Nephron (organoid): ENCODE measurements at regions not wholly inside any gene's neighbourhood (a gene's known extent, or its start where the extent isn't known, plus 50 kb on each side); places are given as distances from the start of the nearest gene placed in this dataset.

Experiments used
- H3K27ac Mint-ChIP-seq, 3 experiments: 2 replicates each; pipeline ENCODE4 v1.8.0; 2020; ENCODE audit warnings: mixed read lengths in 3 of 3, mild to moderate bottlenecking in 2 of 3, moderate library complexity in 1 of 3
- H3K27me3 Mint-ChIP-seq: 2 replicates; pipeline ENCODE4 v1.8.0; 2021; ENCODE audit warnings: low read depth, mild to moderate bottlenecking, moderate library complexity, mixed read lengths
- H3K36me3 Mint-ChIP-seq: 2 replicates; pipeline ENCODE4 v1.8.0; 2020; ENCODE audit warnings: low read depth, mixed read lengths
- H3K4me1 Mint-ChIP-seq: 2 replicates; pipeline ENCODE4 v1.8.0; 2020; ENCODE audit warnings: mixed read lengths
- H3K4me3 Mint-ChIP-seq, 3 experiments: 2 replicates each; pipeline ENCODE4 v1.8.0; 2020; ENCODE audit warnings: mild to moderate bottlenecking in 3 of 3, mixed read lengths in 3 of 3, moderate library complexity in 2 of 3
- H3K9me3 Mint-ChIP-seq: 2 replicates; pipeline ENCODE4 v1.8.0; 2020; ENCODE audit warnings: mixed read lengths
- TF ChIP-seq, protein P1 (sequence below), 3 experiments: fragments of 200-600 bp; sonication (generic); IDR thresholded peaks; one replicate each; pipeline ENCODE4 v1.5.0; 2021; ENCODE audit warnings: antibody characterized with exemption in 3 of 3; ENCODE audit not compliant: unreplicated experiment in 3 of 3

DNA sequence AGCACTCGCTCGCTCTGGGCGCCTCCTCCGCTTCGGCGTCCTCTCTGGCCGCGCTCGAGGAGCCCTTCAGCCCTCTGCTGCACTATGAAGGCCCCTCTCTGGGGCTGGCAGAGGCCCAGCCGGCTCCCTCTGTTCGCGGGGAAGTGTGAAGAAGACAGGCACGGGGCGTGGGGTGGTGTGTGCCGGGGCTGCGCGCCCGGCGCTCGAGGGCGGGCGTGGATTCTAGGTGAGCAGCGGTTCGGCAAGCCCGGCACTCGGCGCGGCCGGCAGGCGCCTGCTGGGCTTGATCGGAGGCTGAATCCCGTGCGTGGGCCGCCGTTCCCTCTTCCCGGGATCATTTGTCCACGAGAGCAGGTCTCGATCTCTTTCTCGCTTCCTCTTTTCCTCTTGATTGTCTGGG is 153.0 kb downstream of the SLC35B3 start:
- no peaks in the 10 kb centered on the region for H3K36me3 Mint-ChIP-seq
- H3K27ac Mint-ChIP-seq, result no peak overlapping the region
- H3K4me3 Mint-ChIP-seq, result no peak overlapping the region
- H3K9me3 Mint-ChIP-seq, result no peaks in the 10 kb centered on the region
- H3K27me3 Mint-ChIP-seq, result no peaks in the 10 kb centered on the region
- no peaks in the 10 kb centered on the region for H3K4me1 Mint-ChIP-seq
- TF ChIP-seq, protein P1, sequence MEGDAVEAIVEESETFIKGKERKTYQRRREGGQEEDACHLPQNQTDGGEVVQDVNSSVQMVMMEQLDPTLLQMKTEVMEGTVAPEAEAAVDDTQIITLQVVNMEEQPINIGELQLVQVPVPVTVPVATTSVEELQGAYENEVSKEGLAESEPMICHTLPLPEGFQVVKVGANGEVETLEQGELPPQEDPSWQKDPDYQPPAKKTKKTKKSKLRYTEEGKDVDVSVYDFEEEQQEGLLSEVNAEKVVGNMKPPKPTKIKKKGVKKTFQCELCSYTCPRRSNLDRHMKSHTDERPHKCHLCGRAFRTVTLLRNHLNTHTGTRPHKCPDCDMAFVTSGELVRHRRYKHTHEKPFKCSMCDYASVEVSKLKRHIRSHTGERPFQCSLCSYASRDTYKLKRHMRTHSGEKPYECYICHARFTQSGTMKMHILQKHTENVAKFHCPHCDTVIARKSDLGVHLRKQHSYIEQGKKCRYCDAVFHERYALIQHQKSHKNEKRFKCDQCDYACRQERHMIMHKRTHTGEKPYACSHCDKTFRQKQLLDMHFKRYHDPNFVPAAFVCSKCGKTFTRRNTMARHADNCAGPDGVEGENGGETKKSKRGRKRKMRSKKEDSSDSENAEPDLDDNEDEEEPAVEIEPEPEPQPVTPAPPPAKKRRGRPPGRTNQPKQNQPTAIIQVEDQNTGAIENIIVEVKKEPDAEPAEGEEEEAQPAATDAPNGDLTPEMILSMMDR (IDR thresholded peaks at IDR 0.05; ENCODE audit: unreplicated experiment in 3 of 3), result no peak

DNA sequence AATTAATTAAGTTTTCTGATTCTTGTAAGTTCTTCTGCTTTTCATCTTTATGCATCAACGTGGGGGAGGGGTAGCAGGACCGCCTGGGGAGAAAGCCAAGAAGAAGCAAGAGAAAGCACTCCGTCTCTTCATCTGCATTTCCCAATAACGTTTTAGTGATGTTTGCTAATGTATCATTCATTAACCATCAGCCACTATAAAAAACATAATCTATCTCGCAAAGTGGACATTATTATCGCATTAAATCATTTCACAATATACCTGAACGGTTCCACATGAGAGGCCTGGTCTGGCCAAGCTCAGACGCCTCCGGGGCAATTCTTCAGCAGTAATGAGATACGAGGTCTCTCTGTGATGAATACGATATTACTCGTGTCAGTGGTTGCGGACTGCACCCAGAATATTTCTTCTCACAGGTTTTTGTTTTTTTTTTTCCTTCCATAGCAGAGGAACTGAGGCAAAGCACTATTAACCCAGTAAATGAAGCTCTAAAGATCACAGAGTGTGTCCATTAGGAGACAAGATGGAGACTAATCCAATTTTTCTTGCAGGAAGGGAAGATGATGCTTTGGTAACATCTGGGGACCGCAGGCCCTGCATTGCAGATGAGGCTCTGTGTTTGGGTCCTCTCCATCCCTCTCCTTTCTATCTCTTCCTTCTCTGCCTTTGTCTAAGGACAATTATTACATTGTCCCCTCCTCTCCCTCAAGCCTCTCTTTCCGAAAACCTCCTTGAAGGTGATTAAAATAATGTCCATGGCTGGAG is 156.1 kb downstream of the SLC35B3 start:
- no peak overlapping the region for H3K4me3 Mint-ChIP-seq
- H3K27ac Mint-ChIP-seq, result no peak overlapping the region
- TF ChIP-seq, protein P1 (IDR thresholded peaks at IDR 0.05; ENCODE audit: unreplicated experiment in 3 of 3), result no peak
- H3K4me1 Mint-ChIP-seq, result no peaks in the 10 kb centered on the region
- no peaks in the 10 kb centered on the region for H3K27me3 Mint-ChIP-seq
- H3K36me3 Mint-ChIP-seq, result no peaks in the 10 kb centered on the region
- H3K9me3 Mint-ChIP-seq, result no peaks in the 10 kb centered on the region

DNA sequence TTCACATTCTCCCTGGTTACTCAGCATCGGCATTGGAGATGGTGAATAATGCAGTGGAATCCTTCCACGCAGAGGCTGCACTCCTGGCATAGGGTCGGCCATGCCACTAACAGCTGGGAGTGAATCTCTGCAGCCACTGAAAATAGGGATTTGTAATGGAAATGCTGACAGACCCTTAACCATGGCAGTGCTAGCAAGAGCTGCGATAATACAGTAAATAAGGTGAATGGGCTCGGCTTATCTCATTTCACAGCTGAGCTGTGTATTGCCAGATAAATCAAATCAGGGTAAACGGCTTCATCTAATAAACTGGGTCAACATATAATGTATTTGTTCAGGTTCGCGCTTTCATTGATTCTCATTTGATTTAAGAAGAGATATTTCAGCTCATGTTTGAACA is 156.8 kb downstream of the SLC35B3 start:
- Mint-ChIP-seq H3K27me3 (no peaks in the 10 kb centered on the region), H3K4me1 (no peaks in the 10 kb centered on the region), H3K27ac (no peak overlapping the region), H3K9me3 (no peaks in the 10 kb centered on the region), H3K4me3 (no peak overlapping the region), H3K36me3 (no peaks in the 10 kb centered on the region)
- TF ChIP-seq, protein P1 (IDR thresholded peaks at IDR 0.05; ENCODE audit: unreplicated experiment in 3 of 3), result no peak

DNA sequence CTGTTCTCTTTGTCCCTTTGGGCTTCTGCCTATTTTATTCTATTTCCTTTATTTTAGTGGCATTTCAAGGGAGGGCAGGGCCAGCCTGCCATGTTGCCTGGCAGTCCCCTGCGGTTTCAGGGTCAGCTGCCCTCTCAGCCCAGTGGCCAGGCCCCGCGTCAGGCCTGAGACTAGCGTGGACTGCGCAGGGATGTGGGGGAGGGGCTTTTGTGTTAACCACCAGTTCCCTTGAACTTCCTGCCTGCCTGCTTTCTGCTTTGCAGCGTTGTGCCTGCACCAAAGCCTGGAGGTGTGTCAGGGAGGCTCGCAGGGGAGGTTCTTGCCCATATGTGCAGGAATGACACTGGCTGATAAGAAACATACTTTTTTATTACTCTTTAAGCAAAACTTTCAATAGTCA is 157.6 kb downstream of the SLC35B3 start:
- H3K36me3 Mint-ChIP-seq, result no peaks in the 10 kb centered on the region
- TF ChIP-seq, protein P1 (IDR thresholded peaks at IDR 0.05; ENCODE audit: unreplicated experiment in 3 of 3), result no peak
- H3K27me3 Mint-ChIP-seq, result no peaks in the 10 kb centered on the region
- no peaks in the 10 kb centered on the region for H3K4me1 Mint-ChIP-seq
- H3K27ac Mint-ChIP-seq, result no peak overlapping the region
- no peak overlapping the region for H3K4me3 Mint-ChIP-seq
- H3K9me3 Mint-ChIP-seq, result no peaks in the 10 kb centered on the region

- no peak overlapping the region for H3K4me3 Mint-ChIP-seq
- TF ChIP-seq, protein P1 (IDR thresholded peaks at IDR 0.05; ENCODE audit: unreplicated experiment in 3 of 3), result no peak
- H3K4me1 Mint-ChIP-seq, result no peaks in the 10 kb centered on the region
Observed at GRCh38 chr6:8276148-8276547, 159.2 kb downstream of the SLC35B3 start.

GRCh38 chr6:8275667-8276066 is 159.7 kb downstream of the SLC35B3 start:
- Mint-ChIP-seq H3K27me3 (peaks cover 5% of the 10 kb centered on the region), H3K4me1 (no peaks in the 10 kb centered on the region), H3K4me3 (no peak overlapping the region), H3K27ac (no peak overlapping the region), H3K9me3 (no peaks in the 10 kb centered on the region), H3K36me3 (no peaks in the 10 kb centered on the region)
- TF ChIP-seq, protein P1 (IDR thresholded peaks at IDR 0.05; ENCODE audit: unreplicated experiment in 3 of 3), result no peak

More at GRCh38 chr6:8276148-8276547, 159.2 kb downstream of the SLC35B3 start:
- H3K36me3 Mint-ChIP-seq, result no peaks in the 10 kb centered on the region
- no peak overlapping the region for H3K27ac Mint-ChIP-seq
- H3K9me3 Mint-ChIP-seq, result no peaks in the 10 kb centered on the region
- peaks cover 5% of the 10 kb centered on the region for H3K27me3 Mint-ChIP-seq
